ENCODE measurements at regions not wholly inside any gene's neighbourhood (a gene's known extent, or its start where the extent isn't known, plus 50 kb on each side); places are given as distances from the start of the nearest gene placed in this dataset.
A peak's percentile ranks its signal among the peaks of the same experiment; 100 is the strongest.

GRCh38 chr21:45343891-45344290 lies 56.2 kb upstream of the POFUT2 start (continued):
- TF ChIP-seq, protein P1, sequence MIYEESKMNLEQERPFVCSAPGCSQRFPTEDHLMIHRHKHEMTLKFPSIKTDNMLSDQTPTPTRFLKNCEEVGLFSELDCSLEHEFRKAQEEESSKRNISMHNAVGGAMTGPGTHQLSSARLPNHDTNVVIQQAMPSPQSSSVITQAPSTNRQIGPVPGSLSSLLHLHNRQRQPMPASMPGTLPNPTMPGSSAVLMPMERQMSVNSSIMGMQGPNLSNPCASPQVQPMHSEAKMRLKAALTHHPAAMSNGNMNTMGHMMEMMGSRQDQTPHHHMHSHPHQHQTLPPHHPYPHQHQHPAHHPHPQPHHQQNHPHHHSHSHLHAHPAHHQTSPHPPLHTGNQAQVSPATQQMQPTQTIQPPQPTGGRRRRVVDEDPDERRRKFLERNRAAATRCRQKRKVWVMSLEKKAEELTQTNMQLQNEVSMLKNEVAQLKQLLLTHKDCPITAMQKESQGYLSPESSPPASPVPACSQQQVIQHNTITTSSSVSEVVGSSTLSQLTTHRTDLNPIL (CRISPR knock-in tag; IDR thresholded peaks at IDR 0.05; ENCODE audit: low read depth) = no peak
- no peak for TF ChIP-seq ESRRG (CRISPR knock-in tag; IDR thresholded peaks at IDR 0.05)
- TF ChIP-seq ZC3H10 (CRISPR knock-in tag; IDR thresholded peaks at IDR 0.05) = no peak
- no peak for TF ChIP-seq OSR1 (CRISPR knock-in tag; IDR thresholded peaks at IDR 0.05)
- TF ChIP-seq PATZ1 (CRISPR knock-in tag; IDR thresholded peaks at IDR 0.05; ENCODE audit: borderline replicate concordance) = no peak

GRCh38 chr21:45344576-45344975 lies 56.9 kb upstream of the POFUT2 start:
- no peak for ATAC-seq
- no peak for TF ChIP-seq CSDC2 (CRISPR knock-in tag; IDR thresholded peaks at IDR 0.05)
- TF ChIP-seq PPARA (CRISPR knock-in tag; IDR thresholded peaks at IDR 0.05; ENCODE audit: borderline replicate concordance) = no peak
- no peak for TF ChIP-seq TCF4 (CRISPR knock-in tag; IDR thresholded peaks at IDR 0.05; ENCODE audit: borderline replicate concordance)
- TF ChIP-seq CSRNP3 (CRISPR knock-in tag; IDR thresholded peaks at IDR 0.05) = no peak

DNA sequence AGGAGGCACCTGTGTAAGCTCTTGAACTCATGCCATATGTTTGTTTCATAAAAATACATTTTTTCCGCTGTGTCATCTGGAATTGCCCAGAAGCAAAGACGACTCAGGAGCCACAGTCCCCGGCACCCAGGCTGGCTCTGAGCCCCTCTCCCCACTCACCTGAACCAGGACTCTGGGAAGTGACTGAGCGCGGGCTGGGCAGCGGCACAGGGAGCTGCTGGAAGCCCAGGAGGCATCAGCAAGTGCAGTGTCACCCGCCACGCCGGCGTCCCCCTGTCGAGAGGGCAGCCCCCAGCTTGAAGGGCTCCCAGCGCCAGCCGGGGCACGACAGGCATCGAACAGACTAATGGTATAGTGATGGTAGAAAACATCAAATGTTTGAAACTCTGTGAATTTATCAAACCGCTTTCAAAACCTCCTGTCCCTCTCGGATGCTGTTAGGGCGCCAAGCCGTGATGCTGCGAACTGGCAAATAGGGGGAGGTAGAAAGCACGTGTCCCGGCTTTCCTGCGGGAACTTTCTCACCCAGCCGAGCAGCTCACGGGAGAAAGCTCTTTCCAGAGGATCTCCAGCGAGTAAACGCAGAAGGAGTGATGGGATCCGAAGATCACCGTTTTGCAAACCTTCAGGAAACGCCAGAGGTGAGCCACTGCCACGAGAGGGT lies 57.8 kb upstream of the COL18A1 start:
- TF ChIP-seq ARNTL (CRISPR knock-in tag; IDR thresholded peaks at IDR 0.05; ENCODE audit: borderline replicate concordance, low read depth) (no peak), OSR1 (CRISPR knock-in tag; IDR thresholded peaks at IDR 0.05) (no peak), CSDC2 (CRISPR knock-in tag; IDR thresholded peaks at IDR 0.05) (no peak), TOX (CRISPR knock-in tag; IDR thresholded peaks at IDR 0.05; ENCODE audit: borderline replicate concordance) (no peak)
- peak; percentile 48 for ATAC-seq

- TF ChIP-seq ESRRG (CRISPR knock-in tag; IDR thresholded peaks at IDR 0.05) = no peak
- no peak for TF ChIP-seq RARB (CRISPR knock-in tag; IDR thresholded peaks at IDR 0.05)
- no peak for TF ChIP-seq ZFP30 (CRISPR knock-in tag; IDR thresholded peaks at IDR 0.05)
- TF ChIP-seq ZNF8 (CRISPR knock-in tag; IDR thresholded peaks at IDR 0.05) = no peak
- no peak for TF ChIP-seq GLIS3 (CRISPR knock-in tag; IDR thresholded peaks at IDR 0.05)
- TF ChIP-seq, protein P1 (CRISPR knock-in tag; IDR thresholded peaks at IDR 0.05; ENCODE audit: low read depth) = no peak
- TF ChIP-seq CSRNP3 (CRISPR knock-in tag; IDR thresholded peaks at IDR 0.05) = no peak
- no peak for TF ChIP-seq ISL1 (CRISPR knock-in tag; IDR thresholded peaks at IDR 0.05)
- no peak for TF ChIP-seq ARNTL (CRISPR knock-in tag; IDR thresholded peaks at IDR 0.05; ENCODE audit: borderline replicate concordance, low read depth)
- TF ChIP-seq CSDC2 (CRISPR knock-in tag; IDR thresholded peaks at IDR 0.05) = no peak
- TF ChIP-seq ZFP3 (CRISPR knock-in tag; IDR thresholded peaks at IDR 0.05) = no peak
- TF ChIP-seq ZNF70 (CRISPR knock-in tag; IDR thresholded peaks at IDR 0.05) = no peak
- TF ChIP-seq, protein P2, sequence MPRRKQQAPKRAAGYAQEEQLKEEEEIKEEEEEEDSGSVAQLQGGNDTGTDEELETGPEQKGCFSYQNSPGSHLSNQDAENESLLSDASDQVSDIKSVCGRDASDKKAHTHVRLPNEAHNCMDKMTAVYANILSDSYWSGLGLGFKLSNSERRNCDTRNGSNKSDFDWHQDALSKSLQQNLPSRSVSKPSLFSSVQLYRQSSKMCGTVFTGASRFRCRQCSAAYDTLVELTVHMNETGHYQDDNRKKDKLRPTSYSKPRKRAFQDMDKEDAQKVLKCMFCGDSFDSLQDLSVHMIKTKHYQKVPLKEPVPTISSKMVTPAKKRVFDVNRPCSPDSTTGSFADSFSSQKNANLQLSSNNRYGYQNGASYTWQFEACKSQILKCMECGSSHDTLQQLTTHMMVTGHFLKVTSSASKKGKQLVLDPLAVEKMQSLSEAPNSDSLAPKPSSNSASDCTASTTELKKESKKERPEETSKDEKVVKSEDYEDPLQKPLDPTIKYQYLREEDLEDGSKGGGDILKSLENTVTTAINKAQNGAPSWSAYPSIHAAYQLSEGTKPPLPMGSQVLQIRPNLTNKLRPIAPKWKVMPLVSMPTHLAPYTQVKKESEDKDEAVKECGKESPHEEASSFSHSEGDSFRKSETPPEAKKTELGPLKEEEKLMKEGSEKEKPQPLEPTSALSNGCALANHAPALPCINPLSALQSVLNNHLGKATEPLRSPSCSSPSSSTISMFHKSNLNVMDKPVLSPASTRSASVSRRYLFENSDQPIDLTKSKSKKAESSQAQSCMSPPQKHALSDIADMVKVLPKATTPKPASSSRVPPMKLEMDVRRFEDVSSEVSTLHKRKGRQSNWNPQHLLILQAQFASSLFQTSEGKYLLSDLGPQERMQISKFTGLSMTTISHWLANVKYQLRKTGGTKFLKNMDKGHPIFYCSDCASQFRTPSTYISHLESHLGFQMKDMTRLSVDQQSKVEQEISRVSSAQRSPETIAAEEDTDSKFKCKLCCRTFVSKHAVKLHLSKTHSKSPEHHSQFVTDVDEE (CRISPR knock-in tag; IDR thresholded peaks at IDR 0.05) = no peak
- no peak for TF ChIP-seq OSR1 (CRISPR knock-in tag; IDR thresholded peaks at IDR 0.05)
- no peak for TF ChIP-seq ZC3H10 (CRISPR knock-in tag; IDR thresholded peaks at IDR 0.05)
- ATAC-seq = peak; percentile 49
Observed at GRCh38 chr21:45347712-45348499, 57.1 kb upstream of the COL18A1 start.

Data from SK-N-SH treated with all-trans-retinoic acid at 6 μM for 48 hours (cell line).